HG03108 (cell line): ENCODE measurements at regions not wholly inside any gene's neighbourhood (a gene's known extent, or its start where the extent isn't known, plus 50 kb on each side); places are given as distances from the start of the nearest gene placed in this dataset.
"Not testable (repeated sequence)": the region's sequence is repeated elsewhere in the genome, so short reads cannot be mapped to it uniquely, and the experiment has no call there.

Experiments used
- ATAC-seq: cut with Tn5 transposase; IDR thresholded peaks from one replicate; pipeline ENCODE4 v1.9.1; 2021; ENCODE audit warnings: moderate library complexity; ENCODE audit not compliant: unreplicated experiment

- no peak for ATAC-seq
These were observed 111.3 kb upstream of the PALMD start for GRCh38 chr1:99534638-99534930.

DNA sequence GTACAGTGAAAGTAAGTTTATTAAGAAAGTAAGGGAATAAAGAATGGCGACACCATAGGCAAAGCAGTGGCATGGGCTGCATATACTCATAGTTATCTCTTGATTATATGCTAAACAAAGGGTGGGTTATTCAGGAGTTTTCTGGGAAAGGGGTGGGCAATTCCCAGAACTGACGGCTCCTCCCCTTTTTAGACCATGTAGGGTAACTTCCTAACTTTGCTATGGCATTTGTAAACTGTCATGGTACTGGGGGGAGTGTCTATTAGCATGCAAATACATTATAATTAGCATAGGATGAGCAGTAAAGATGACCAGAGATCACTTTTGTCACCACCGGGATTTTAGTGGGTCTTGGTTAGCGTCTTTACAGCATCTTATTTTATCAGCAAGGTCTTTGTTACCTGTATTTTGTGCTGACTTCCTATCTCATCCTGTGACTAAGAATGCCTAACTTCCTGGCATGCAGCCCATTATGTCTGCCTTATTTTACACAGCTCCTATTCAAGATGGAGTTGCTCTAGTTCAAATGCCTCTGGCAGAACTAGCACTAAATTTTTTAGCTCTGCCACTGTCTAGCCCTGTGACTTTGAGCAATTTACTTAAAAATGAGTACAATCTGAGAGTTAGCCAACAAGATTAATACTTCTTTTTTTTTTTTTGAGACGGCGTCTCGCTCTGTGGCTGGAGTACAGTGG, 110.3 kb upstream of the PALMD start:
- ATAC-seq = no peak

DNA sequence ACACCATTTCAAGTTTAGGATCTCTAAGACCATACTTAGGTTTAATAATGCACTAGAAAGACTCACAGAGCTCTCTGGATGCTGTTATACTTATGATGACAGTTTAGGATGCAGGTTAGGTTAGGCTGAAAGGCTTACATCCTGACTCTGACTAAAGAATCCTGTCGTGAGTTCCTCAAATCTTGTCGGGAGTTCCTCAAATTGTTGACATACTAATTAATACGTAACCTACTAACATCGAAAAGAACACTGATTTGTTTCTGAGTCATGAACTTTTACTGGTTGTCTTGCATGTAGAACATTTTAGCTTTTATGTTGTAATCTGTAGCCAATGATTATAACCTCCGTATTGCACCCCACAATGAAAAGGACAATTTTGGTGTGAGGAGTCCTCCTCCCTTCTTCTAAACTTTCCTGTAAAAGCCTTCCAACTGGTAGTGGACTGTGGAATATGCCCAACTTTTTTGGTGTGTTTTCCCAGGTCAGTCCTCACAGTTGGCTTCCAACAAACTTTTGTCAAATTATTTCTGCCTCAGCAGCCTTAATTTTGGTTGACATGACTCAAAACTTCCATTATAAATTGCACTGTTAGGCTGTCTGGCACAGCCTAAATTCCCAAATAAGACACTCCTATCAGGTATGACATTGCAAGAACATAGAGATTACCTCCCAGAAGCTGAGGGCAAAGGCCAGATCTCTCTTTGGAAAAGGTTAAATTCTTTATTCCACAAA, 107.9 kb upstream of the PALMD start:
- no peak for ATAC-seq

- ATAC-seq = no peak
These were observed 107.3 kb upstream of the PALMD start for GRCh38 chr1:99538618-99538956.

- ATAC-seq = no peak
These were observed 106.8 kb upstream of the PALMD start for GRCh38 chr1:99539131-99539530.

GRCh38 chr1:99540744-99541143, 105.2 kb upstream of the PALMD start:
- ATAC-seq = no peak

GRCh38 chr1:99544328-99544727, 101.6 kb upstream of the PALMD start:
- peak; percentile 59 for ATAC-seq

DNA sequence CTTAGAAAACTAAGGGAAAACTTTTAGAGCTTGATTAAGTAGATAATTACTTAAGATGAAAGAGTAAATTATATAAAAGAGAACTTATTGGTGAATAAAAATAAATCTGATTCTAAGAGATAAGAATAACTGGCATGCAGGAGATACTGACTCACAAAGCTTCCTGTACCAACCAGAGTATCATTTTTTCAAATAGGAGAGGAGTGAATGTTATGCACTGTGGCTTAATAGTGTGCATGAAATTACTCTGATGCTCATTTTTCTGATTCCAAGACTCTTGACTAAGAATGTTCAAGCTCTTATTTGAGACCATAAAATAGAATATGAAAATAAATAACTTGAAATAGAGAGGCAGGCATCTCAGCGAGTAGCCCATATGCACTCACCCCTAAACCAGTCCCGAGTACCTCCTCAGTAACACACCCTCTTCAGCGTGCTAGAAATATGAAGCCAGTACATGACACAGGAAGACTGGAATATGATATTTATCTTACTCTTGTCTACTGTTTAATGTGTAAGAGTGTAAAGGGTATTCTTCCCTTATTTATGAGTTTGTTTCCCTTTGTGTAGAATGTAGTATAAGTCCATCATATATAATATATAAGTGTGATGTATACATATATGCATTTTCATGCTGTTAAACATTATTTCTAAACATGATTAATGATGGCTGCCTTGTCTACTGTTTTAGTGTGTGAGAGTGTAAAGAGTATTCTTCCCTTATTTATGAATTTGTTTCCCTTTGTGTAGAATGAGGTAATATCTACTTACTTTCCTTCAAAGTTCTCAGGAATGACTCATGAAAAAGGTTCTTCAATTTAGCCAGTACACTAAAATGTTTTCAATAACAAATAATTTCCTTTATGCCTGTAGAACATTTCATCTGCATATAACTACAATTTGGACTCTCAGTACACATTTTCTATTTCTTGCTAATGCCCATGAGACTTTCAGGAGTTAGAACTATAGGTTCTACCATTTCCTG, 99.2 kb upstream of the PALMD start:
- ATAC-seq = no peak

DNA sequence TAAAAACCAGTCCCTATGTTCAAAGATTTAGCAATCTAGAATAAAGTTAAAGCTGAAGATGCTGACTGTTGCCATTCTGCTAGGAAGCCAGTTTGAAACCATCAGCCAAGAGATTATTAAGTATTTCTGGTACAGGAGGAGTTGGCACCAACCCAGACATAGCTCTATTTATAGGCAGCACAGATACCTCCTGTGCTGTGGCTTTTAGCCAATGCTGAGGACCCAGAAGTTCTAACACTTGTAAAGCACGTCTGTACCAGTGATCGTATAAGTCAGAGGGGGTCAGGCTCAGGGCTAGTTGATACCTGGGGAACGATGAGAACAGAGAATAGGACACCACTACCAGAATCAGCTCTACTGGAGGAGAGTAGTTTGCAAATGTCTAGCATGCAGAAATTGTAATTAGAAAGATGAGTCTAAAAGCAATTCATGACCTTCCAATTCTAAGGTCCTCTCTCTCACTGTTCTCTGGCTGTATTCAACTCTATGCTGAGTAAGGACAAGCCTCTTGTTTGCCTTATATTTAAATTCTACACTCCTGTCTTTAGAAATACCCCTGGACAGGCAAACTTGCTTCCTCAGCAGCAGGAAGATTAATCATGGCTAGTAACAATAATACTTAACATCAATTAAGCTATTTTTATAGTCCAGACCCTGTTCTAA, 96.8 kb upstream of the PALMD start:
- no peak for ATAC-seq

DNA sequence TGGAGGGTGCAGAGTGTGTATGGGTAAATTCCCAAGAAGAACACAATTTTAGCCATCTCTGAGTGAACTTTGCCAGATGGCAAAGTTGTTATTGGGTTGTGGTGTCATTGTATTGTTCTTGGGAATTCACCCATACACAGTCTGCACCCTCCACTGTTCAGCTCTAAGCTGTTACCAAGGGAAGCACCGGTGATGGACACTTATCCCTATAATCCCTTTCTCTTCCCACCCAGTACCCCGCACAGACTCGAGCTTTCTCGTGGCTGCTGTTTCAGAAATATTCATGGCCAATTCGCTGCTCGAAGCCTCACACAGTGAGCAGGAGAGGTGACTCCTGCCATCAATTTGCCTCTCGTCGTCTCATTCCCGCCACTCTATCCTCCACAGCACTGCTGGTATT, 95.7 kb upstream of the PALMD start:
- ATAC-seq = no peak

DNA sequence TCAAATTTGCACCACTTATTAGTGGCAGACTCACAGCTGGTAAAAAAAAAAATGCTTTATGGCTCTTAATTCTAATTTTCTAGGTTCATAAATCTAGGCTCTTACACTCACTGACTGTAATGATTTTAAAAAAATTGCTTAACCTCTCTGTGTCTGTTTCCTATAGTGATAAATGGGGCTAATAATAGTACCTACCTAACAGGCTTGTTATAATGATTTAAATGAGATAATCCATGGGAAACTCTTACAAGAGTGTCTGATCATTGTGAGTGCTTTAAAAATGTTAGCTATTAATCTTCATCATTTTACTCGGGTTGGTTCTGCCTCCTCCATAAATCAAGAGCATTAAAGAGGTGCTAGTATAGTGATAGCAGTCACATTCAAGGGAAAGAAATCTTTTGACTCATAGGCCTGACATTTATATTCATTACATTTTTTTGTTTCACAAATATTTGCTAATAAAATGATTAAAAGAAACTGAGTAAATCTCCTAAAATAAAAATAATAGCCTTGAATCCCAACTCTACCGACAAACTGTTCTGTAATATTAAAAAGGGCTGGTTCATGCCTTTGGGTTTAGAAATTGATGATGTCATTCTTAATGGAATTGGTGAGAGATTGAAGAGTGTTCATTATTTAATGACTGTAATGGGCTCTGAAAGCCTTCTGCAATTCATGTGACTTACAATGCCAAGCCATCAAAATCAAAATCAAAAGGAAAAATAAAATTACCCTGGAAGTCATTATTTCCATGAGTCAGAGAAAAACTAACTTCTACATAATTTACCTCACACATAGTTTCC, 93.9 kb upstream of the PALMD start:
- ATAC-seq = no peak

DNA sequence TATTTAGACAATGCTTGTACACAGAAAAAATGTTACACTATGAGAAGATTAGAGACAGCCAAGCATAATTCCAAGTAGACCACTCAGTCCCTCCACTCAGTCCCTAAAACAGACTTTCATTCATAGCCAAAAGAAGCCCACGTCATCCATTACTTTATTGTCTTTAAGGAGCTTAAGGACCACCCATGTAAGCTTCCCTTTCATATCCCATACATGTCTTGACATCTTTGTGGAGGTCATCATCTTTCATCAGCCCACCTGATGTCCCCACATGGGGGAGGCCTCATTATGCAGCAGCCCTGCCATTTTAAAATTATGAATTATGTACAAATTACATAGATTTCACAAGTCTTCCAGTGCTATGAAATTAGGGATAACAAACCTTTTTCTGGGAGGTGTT, 92.6 kb upstream of the PALMD start:
- no peak for ATAC-seq

GRCh38 chr1:99553819-99554218, 92.1 kb upstream of the PALMD start:
- ATAC-seq = not testable (repeated sequence)

DNA sequence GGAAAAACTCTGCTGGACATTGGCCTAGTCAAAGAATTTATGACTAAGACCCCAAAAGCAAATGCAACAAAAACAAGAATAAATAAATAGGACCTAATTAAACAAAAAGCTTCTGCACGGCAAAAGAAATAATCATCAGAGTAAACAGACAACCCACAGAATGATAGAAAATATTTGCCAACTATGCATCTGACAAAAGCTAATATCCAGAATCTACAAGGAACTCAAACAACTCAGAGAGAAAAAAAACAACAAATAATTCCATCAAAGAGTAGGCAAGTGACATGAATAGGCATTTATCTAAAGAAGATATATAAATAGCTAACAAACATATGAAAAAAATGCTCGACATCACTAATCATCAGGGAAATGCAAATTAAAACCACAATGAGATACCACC, 91.2 kb upstream of the PALMD start:
- no peak for ATAC-seq

DNA sequence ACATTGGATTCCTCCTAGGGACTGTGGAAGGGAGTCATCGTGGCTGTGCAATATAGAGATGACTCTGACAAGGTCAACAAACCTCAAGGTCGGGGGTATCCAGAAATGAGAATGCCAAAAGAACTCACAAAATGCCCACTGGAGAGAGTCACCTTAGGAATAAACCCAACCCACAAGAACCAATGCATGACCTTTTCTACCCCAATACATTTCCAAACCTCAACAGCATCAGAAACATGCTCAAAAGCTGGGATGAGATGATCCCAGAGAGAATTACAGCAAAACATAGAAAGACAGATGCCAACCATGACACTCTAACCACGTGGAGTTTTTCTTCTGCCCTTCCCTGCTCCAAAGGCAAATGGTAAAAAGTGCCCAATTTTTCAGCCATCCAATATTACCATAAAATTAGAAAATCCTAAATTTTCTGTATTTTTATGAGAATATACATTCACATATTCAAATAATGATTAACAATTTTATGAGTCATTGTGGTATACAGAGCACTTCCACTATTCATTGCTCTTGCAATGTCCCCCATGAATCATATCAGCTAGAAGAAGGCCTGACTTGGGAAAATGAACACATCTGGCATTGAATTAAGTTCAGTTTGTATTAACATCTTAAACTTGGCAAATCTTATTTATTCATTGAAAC, 88.2 kb upstream of the PALMD start:
- ATAC-seq = no peak

DNA sequence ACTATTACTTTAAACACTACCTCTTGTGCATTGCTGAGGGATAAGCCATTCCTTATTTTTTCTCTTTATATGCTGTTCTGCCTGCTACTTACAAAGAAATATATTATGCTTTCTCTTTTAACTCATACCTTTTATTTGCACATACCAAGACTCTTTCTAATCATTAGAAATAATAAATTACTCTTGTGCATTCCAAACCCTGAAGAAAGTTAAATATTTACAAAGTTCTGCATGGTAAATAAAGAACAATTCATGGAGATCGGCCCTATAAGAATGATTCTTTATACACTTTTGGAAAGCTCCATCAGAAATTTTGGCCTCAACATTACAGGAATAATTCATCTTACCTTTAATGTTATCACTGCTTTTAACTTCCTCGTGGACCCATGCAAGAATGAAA, 86.7 kb upstream of the PALMD start:
- no peak for ATAC-seq

DNA sequence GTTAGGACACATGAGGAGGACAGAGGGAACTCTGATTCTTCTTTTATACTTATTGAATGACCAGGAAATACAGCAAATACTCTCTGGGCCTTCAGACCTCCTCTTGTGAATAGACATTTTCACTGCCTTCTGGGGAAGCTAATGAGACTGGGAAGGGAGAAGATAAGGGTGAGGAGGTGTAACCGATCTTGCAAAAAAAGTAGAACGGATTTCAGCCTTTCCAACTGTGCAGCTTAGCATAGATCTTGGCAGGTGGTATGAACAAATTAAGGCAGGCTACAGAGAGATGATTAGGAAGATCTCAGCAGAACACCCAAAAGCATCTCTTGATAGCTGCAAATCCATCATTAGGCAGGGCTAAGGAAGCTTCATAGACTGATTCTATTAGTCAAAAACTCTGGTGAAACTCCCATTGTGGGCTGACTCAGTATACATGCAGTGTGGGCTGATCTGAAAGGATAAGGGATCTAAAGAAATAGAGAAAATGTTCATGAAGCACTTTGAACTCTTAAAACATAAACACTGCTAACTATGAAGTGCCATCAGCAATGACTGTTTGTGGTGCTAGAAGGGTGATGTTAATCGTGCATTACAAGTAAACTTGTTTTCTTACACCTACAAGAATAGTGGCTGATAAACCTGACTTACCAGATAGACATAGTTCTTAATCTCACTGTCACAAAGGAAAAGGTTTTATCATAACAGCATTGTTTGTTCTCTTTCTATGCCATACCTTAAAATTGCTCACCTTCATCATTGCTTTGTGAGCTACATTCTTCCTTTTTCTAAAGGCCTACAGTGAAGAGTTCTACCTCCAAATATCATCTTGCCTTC, 85.5 kb upstream of the PALMD start:
- ATAC-seq = no peak

- ATAC-seq = no peak
These were observed 84.0 kb upstream of the PALMD start for GRCh38 chr1:99561952-99562351.

DNA sequence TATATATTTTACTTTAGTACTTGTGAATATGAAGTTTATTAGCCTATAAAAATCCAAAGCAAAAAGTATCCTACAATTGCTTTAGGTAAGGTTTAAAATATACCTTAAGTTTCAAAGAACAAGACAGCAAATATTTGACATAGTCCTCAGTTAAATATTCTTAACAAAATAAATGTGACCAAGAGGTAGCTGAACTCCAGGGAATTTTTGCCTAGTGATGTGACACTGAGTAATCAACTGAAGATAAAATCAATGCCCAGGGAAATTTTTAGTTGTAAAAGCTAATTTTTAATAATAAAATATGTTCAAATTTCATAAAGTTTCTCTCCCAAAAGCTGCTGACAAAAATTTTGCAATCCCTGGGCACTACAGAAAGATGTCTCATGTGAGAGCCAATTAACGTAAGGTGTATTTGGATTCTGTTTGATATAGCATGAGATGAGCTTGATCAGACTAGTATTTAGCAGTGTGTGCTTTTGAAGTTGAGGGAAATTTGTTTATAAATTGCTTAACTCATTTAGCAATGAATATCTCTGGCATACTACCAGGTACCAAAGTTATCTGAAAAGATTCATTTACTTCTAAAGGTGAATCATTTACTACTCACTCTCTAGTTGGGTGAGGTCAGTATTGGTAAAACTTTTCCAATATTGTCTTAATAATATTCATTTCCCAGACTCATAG, 80.2 kb upstream of the PALMD start:
- no peak for ATAC-seq
